Globus pallidus (tissue), 1 donor: ENCODE measurements at regions not wholly inside any gene's neighbourhood (a gene's known extent, or its start where the extent isn't known, plus 50 kb on each side); places are given as distances from the start of the nearest gene placed in this dataset.
"Not testable (repeated sequence)": the region's sequence is repeated elsewhere in the genome, so short reads cannot be mapped to it uniquely, and the experiment has no call there.

Experiments
- DNase-seq: peaks from one replicate; pipeline ENCODE4 v3.0.0-alpha.2; 2015; ENCODE audit warnings: low spot score

GRCh38 chr1:29683472-29683871 is 447.1 kb downstream of the PTPRU start:
- DNase-seq, result no peak

- DNase-seq, result no peak
Observed at GRCh38 chr1:29682919-29683295, 446.6 kb downstream of the PTPRU start.

- DNase-seq, result no peak
Observed at GRCh38 chr1:29682171-29682918, 446.0 kb downstream of the PTPRU start.

- not testable (repeated sequence) for DNase-seq
Observed at GRCh38 chr1:29681416-29681815, 445.1 kb downstream of the PTPRU start.

DNA sequence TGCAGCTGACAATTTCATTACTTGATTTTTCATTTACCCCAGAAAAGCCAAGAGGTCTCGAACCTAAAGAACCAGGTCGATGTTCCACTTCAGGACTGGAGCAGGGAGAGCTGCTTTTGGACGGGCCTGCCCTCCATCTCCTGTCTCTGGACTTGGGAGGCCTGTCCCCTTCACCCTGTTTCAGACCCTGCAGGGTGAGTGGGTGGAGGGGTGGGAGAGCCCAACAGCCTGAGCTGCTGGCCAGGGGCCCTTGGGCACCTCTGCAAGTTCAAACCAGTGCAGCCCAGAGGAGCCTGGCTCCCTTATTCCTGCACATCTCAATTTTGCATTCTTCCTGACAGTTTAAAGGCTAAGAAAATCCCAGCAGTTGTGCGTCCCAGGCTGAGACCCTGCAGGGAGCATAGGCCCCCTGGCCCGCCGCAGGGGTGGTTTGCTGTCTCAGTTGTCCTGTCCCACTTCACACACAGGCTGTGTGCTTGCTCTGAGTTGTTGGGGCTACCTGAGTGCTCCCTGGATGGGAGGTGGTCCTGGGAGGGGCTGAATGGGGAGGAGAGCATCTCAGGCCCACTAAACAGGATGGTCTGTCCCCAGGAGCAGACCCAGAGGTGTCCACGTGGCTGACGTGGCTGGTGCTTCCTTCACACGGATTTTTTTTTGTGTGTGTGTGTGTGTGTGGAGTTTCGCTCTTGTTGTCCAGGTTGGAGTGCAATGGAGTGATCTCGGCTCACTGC is 443.7 kb downstream of the PTPRU start:
- DNase-seq, result no peak

DNA sequence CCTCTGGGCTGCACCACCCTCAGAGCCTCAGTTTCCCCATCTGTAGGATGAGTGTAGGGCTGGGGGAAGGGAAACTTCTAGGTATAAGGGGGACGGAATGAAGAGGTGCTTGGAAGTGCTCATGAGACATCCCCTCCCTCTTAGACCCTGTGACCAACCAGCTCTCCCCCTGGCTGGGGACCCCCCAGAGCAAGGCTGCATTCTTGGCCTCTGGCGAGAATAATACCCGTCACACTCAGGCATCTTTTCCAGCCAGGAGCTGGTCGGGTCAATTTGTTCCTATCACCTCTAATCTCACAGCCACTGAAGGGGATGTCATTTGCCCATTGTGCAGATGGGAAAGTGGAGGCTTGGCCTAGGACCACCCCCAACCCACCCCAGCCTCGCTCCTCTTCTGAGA is 443.0 kb downstream of the PTPRU start:
- DNase-seq, result no peak

GRCh38 chr1:29677028-29678024 is 441.0 kb downstream of the PTPRU start:
- no peak for DNase-seq

DNA sequence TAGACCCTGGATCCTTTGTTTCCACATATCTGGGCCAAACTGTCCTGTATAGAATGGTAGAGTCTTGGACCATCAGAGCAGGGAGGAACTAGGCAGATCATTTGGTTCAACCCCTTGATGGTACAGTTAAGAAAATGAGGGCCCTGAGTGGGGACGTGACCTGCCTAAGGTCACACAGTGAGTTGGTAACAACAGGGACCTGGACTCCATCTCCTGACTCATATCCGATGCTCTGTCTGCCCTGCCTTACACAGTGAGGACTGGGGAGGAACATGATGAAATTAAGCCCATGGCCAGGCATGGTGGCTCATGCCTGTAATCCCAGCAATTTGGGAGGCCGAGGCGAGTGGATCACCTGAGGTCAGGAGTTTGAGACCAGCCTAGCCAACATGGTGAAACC is 440.2 kb downstream of the PTPRU start:
- no peak for DNase-seq

- no peak for DNase-seq
Observed at GRCh38 chr1:29675481-29676263, 439.4 kb downstream of the PTPRU start.

DNA sequence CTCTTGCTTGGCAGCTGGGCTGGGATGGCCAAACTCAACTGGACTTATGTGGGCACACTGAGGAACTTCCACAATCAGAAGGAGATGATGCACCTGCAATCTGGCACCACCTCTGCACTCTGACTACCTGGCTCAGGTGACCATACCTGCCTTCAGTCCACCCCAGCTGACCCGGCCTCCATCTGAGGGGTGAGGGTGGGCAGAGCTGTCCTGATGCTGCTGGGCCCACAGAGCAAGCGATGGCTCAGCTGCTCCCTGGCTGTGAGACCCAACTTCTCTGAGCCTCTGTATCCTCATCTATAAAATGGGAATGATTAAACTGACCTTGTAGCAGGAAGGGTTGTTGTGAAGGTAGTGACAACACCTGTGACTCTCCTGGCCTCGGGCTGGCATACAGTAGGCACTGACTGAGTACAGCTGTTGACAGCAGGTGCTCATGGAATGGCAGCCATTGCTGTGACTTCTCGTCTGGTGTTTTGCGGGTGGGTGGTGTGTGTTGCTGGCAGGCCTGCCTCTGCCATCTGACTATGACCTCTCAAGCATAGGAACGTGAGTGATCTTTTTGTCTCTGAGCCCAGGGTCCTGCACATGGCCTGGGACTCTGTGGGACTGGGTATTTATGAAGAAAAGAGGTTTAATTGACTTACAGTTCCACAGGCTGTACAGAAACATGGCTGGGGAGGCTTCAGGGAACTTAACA is 438.5 kb downstream of the PTPRU start:
- no peak for DNase-seq

- no peak for DNase-seq
Observed at GRCh38 chr1:29673669-29674626, 437.6 kb downstream of the PTPRU start.

DNA sequence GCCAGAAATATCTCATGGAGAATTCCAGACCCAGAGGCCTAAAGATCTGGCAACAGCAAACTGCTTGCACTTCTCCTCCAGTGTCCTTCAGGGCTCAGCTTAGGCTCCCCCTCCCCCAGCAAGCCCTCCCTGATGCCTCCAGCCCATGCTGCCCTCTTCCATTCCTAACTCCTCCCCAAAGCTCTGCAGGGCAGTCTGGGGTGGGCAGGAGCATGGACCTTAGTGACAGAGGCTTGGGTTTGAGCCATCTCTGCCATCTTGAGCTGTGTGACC is 436.8 kb downstream of the PTPRU start:
- no peak for DNase-seq

DNA sequence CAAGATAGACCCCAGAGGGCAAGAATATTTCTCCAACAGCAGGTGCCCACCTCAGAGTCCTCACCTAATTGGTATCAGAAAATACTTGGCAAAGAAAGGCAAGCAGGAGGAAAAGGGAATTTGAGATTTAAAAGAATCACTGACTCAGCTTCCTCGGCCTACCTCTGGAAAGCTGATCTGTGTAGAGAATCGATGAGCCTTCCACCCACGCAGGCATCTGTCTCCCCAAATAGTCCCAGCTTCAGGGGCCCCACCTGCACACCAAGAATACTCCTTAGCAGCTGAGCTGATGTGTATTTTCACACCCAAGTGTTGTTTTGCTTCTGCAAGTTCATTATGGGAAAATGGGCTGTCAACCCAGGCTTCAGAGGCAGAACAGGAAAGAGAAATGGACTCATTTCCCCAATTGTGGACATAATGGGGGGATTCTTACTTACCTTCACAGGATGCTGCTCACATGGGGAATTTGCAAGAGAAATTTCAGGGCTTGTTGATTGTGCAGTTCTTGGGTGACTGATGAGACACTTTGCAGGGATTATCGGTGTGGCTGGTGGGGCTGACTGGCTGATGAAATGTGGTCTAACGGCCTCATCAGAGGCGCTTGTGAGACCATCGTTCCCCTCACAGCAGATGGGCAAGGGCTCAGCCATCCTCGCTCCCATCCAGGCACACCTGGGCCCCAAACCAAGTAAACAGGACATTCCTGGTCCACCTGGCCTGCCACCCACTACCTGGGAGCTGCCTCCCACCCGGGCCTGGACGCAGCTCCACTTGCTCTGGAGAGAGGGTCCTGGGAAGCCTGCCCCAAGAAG is 436.3 kb downstream of the PTPRU start:
- DNase-seq, result no peak

- DNase-seq, result no peak
Observed at GRCh38 chr1:29671446-29672356, 435.4 kb downstream of the PTPRU start.

GRCh38 chr1:29670752-29671151 is 434.4 kb downstream of the PTPRU start:
- DNase-seq, result no peak

- DNase-seq, result no peak
Observed at GRCh38 chr1:29669912-29670311, 433.6 kb downstream of the PTPRU start.

DNA sequence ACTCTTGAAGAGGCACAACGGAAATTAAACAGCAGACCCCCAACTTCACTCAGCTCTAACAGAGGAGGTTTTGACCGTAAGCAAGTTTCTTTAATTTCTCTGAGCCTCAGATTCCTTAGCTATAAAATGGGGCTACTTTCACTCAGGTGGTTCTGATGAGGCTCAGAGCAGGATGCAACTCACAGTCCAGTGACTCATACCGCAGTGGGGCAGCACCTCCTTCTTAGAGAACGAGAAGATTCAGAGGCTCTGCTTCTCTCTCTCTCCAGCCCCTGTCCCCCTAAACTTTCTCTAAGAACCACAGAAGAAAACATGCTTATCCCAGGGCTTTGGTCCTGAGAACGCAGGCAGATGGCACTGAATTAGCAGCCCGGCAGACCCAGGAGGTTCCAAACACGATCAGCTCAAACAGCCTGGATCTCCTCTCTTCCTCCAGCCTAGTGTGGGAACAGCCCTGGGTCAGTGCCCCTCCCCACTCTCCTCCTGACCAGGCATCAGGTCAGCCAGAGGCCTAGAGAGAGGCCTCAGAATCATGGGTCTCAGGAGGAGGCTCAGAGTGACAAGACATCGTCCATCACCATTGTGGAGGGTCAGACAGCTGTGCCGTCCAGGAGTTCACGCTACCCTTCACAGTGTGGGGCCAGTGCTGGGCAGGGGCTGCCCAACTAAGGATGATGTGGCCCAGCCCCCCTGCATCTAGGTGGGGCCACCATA is 433.0 kb downstream of the PTPRU start:
- no peak for DNase-seq
